Trophoblast cell (in vitro differentiated cells and primary cell): ENCODE measurements at regions not wholly inside any gene's neighbourhood (a gene's known extent, or its start where the extent isn't known, plus 50 kb on each side); places are given as distances from the start of the nearest gene placed in this dataset.
"Not testable (repeated sequence)": the region's sequence is repeated elsewhere in the genome, so short reads cannot be mapped to it uniquely, and the experiment has no call there.

ENCODE experiments used
- DNase-seq, 2 donors: peaks; one replicate each; pipeline ENCODE4 v3.0.0-alpha.2; 2016
- H2AFZ ChIP-seq: 2 replicates; pipeline ENCODE4 v1.6.1; 2013; ENCODE audit warnings: low read length, moderate library complexity, mild to moderate bottlenecking; ENCODE audit not compliant: insufficient read depth, poor library complexity
- H2AK5ac ChIP-seq: 2 replicates; pipeline ENCODE4 v1.6.1; 2013; ENCODE audit warnings: mild to moderate bottlenecking, low read length
- H2BK120ac ChIP-seq: 2 replicates; pipeline ENCODE4 v1.6.1; 2013; ENCODE audit warnings: low read length, mild to moderate bottlenecking, moderate library complexity; ENCODE audit not compliant: insufficient read depth, poor library complexity
- H2BK12ac ChIP-seq: 2 replicates; pipeline ENCODE4 v1.6.1; 2013; ENCODE audit warnings: mild to moderate bottlenecking, low read length, moderate library complexity
- H2BK5ac ChIP-seq: 2 replicates; pipeline ENCODE4 v1.6.1; 2013; ENCODE audit warnings: low read length, low read depth, moderate library complexity, mild to moderate bottlenecking; ENCODE audit not compliant: poor library complexity
- H3K14ac ChIP-seq: 2 replicates; pipeline ENCODE4 v1.6.1; 2013; ENCODE audit warnings: mild to moderate bottlenecking, low read length
- H3K18ac ChIP-seq: 2 replicates; pipeline ENCODE4 v1.6.1; 2013; ENCODE audit warnings: mild to moderate bottlenecking, low read length
- H3K23ac ChIP-seq: 2 replicates; pipeline ENCODE4 v1.6.1; 2013; ENCODE audit warnings: low read length
- H3K27ac ChIP-seq: 2 replicates; pipeline ENCODE4 v1.5.1; 2013; ENCODE audit warnings: low read depth, mild to moderate bottlenecking, inconsistent platforms, low read length, moderate library complexity
- H3K27me3 ChIP-seq: 2 replicates; pipeline ENCODE4 v1.6.1; 2013; ENCODE audit warnings: inconsistent platforms, mild to moderate bottlenecking, low read length, moderate library complexity; ENCODE audit not compliant: insufficient read depth
- H3K36me3 ChIP-seq, 2 experiments: 1 replicate in 1 of 2; 2 replicates in 1 of 2; pipeline ENCODE4 v1.6.1; 2013; ENCODE audit warnings: low read length in 2 of 2, mild to moderate bottlenecking in 2 of 2, moderate library complexity in 1 of 2; ENCODE audit not compliant: insufficient read depth in 2 of 2, control insufficient read depth in 1 of 2
- H3K4ac ChIP-seq: 2 replicates; pipeline ENCODE4 v1.6.1; 2013; ENCODE audit warnings: low read depth, mild to moderate bottlenecking, low read length, moderate library complexity
- H3K4me1 ChIP-seq, 2 experiments: 1 replicate in 1 of 2; 2 replicates in 1 of 2; pipeline ENCODE4 v1.6.1; 2013; ENCODE audit warnings: low read length in 2 of 2, mild to moderate bottlenecking in 2 of 2, moderate library complexity in 1 of 2; ENCODE audit not compliant: insufficient read depth in 2 of 2, control insufficient read depth in 1 of 2
- H3K4me2 ChIP-seq: 2 replicates; pipeline ENCODE4 v1.6.1; 2013; ENCODE audit warnings: inconsistent platforms, mild to moderate bottlenecking, low read length, moderate library complexity
- H3K4me3 ChIP-seq: 2 replicates; pipeline ENCODE4 v1.5.1; 2013; ENCODE audit warnings: mild to moderate bottlenecking, low read depth, low read length, inconsistent platforms
- H3K79me1 ChIP-seq: one replicate; pipeline ENCODE4 v1.6.1; 2013; ENCODE audit warnings: low read length
- H3K79me2 ChIP-seq: 2 replicates; pipeline ENCODE4 v1.6.1; 2013; ENCODE audit warnings: low read length, mild to moderate bottlenecking; ENCODE audit not compliant: control insufficient read depth, insufficient read depth, poor library complexity
- H3K9ac ChIP-seq: 2 replicates; pipeline ENCODE4 v1.6.1; 2013; ENCODE audit warnings: mild to moderate bottlenecking, low read length
- H3K9me3 ChIP-seq: 2 replicates; pipeline ENCODE4 v1.6.1; 2013; ENCODE audit warnings: low read depth, mild to moderate bottlenecking, control low read depth, inconsistent platforms, low read length; ENCODE audit not compliant: insufficient read depth
- H4K12ac ChIP-seq: 2 replicates; pipeline ENCODE4 v1.6.1; 2013; ENCODE audit warnings: low read depth, mild to moderate bottlenecking, low read length, moderate library complexity
- H4K8ac ChIP-seq: 2 replicates; pipeline ENCODE4 v1.6.1; 2013; ENCODE audit warnings: low read depth, mild to moderate bottlenecking, low read length, moderate library complexity
- H4K91ac ChIP-seq: one replicate; pipeline ENCODE4 v1.6.1; 2013; ENCODE audit warnings: low read depth, mild to moderate bottlenecking, low read length, moderate library complexity
- WGBS: extraction: QIAGEN DNeasy Blood & Tissue Kit; methylation state at CpG from one replicate; pipeline ENCODE4 v1.1.7; 2013; ENCODE audit warnings: missing lambda C conversion rate; ENCODE audit not compliant: insufficient read length, insufficient coverage; ENCODE audit errors: extremely low coverage; 5-methylcytosine and 5-hydroxymethylcytosine counted together

- Histone ChIP-seq H2AFZ (no peak overlapping the region), H3K23ac (no peak overlapping the region), H3K27ac (no peak overlapping the region), H3K4ac (no peak overlapping the region), H2AK5ac (no peak overlapping the region), H3K9me3 (no peaks in the 10 kb centered on the region), H3K18ac (no peak overlapping the region), H3K4me3 (no peak overlapping the region), H2BK120ac (no peak overlapping the region), H3K9ac (no peak overlapping the region), H3K27me3 (no peaks in the 10 kb centered on the region), H4K8ac (no peak overlapping the region), H3K79me1 (no peaks in the 10 kb centered on the region), H2BK5ac (no peak overlapping the region), H3K36me3 (no peaks in the 10 kb centered on the region), H4K12ac (no peak overlapping the region), H3K4me2 (no peak overlapping the region), H3K14ac (no peak overlapping the region), H3K79me2 (no peaks in the 10 kb centered on the region), H3K4me1 (no peaks in the 10 kb centered on the region), H2BK12ac (no peak overlapping the region), H4K91ac (no peak overlapping the region)
- WGBS, result no CpG with 5 or more reads among the region's 4 CpGs
- DNase-seq, result no peak
These were observed 460.1 kb downstream of the RPS6KC1 start for GRCh38 chr1:213511173-213511572.

- Histone ChIP-seq H3K23ac (no peak overlapping the region), H3K14ac (no peak overlapping the region), H3K27me3 (no peaks in the 10 kb centered on the region), H4K8ac (no peak overlapping the region), H3K4ac (no peak overlapping the region), H2BK5ac (no peak overlapping the region), H2AFZ (no peak overlapping the region), H3K9ac (no peak overlapping the region), H3K4me2 (no peak overlapping the region), H3K9me3 (no peaks in the 10 kb centered on the region), H3K36me3 (no peaks in the 10 kb centered on the region), H4K91ac (no peak overlapping the region), H4K12ac (no peak overlapping the region), H3K4me1 (no peaks in the 10 kb centered on the region), H2AK5ac (no peak overlapping the region), H2BK12ac (no peak overlapping the region), H3K18ac (no peak overlapping the region), H3K79me1 (no peaks in the 10 kb centered on the region), H3K4me3 (no peak overlapping the region), H2BK120ac (no peak overlapping the region), H3K27ac (no peak overlapping the region), H3K79me2 (no peaks in the 10 kb centered on the region)
- DNase-seq, result no peak
- WGBS, result no CpG with 5 or more reads among the region's 5 CpGs
These were observed 461.3 kb downstream of the RPS6KC1 start for GRCh38 chr1:213512316-213512715.

- H2BK120ac ChIP-seq, result no peak overlapping the region
- no peaks in the 10 kb centered on the region for H3K79me2 ChIP-seq
- no peak overlapping the region for H3K4ac ChIP-seq
- H3K27ac ChIP-seq, result no peak overlapping the region
- no peaks in the 10 kb centered on the region for H3K79me1 ChIP-seq
- H3K4me1 ChIP-seq, result no peaks in the 10 kb centered on the region
- H3K4me3 ChIP-seq, result no peak overlapping the region
- H3K23ac ChIP-seq, result no peak overlapping the region
- no peak overlapping the region for H3K14ac ChIP-seq
- no peak overlapping the region for H4K12ac ChIP-seq
- H3K9me3 ChIP-seq, result no peaks in the 10 kb centered on the region
- no peak overlapping the region for H3K4me2 ChIP-seq
- H4K8ac ChIP-seq, result no peak overlapping the region
- H3K36me3 ChIP-seq, result no peaks in the 10 kb centered on the region
- no peaks in the 10 kb centered on the region for H3K27me3 ChIP-seq
- H2AFZ ChIP-seq, result no peak overlapping the region
- no peak overlapping the region for H2BK5ac ChIP-seq
- no peak overlapping the region for H3K9ac ChIP-seq
- no CpG with 5 or more reads among the region's 2 CpGs for WGBS
- no peak for DNase-seq
- H2AK5ac ChIP-seq, result no peak overlapping the region
- no peak overlapping the region for H4K91ac ChIP-seq
- no peak overlapping the region for H2BK12ac ChIP-seq
- no peak overlapping the region for H3K18ac ChIP-seq
These were observed 462.0 kb downstream of the RPS6KC1 start for GRCh38 chr1:213513006-213513405.

- DNase-seq, H3K14ac ChIP-seq, H4K12ac ChIP-seq, H3K27ac ChIP-seq, H2BK12ac ChIP-seq, H3K9me3 ChIP-seq, H3K4me2 ChIP-seq, H3K4ac ChIP-seq, H2BK5ac ChIP-seq, H3K79me2 ChIP-seq, H4K91ac ChIP-seq, H3K4me3 ChIP-seq, H3K18ac ChIP-seq, H4K8ac ChIP-seq, H3K9ac ChIP-seq, H2AK5ac ChIP-seq, H2BK120ac ChIP-seq, H3K23ac ChIP-seq, H3K4me1 ChIP-seq, H3K79me1 ChIP-seq, H2AFZ ChIP-seq, H3K36me3 ChIP-seq, H3K27me3 ChIP-seq: not testable (repeated sequence)
- no CpG with 5 or more reads among the region's 5 CpGs for WGBS
These were observed 463.6 kb downstream of the RPS6KC1 start for GRCh38 chr1:213514408-213515179.
